Heart left ventricle (tissue), 16 donors: ENCODE measurements at regions not wholly inside any gene's neighbourhood (a gene's known extent, or its start where the extent isn't known, plus 50 kb on each side); places are given as distances from the start of the nearest gene placed in this dataset.

Source experiments
- ATAC-seq, 4 donors: fragments of 200-7000 bp; cut with Tn5 transposase; one replicate each; pipeline ENCODE4 v1.9.1; 2020 to 2022; ENCODE audit warnings: moderate library complexity in 4 of 4, mild to moderate bottlenecking in 3 of 4, moderate number of reproducible peaks in 1 of 4
- DNase-seq, 5 donors: peaks; one replicate each; pipeline ENCODE4 v3.0.0-alpha.2; 2020
- H3K27ac ChIP-seq, 12 donors: fragments of 200-600 bp; sonication (generic) in 4 of 12; one replicate each; pipeline versions ENCODE4 v1.5.0 to v1.8.0; 2016 to 2022; ENCODE audit warnings: mild to moderate bottlenecking in 2 of 12
- H3K27me3 ChIP-seq, 9 donors: fragments of 200-600 bp; sonication (generic) in 2 of 9; one replicate each; pipeline versions ENCODE4 v1.5.1 to v1.8.0; 2016 to 2022; ENCODE audit warnings: mild to moderate bottlenecking in 3 of 9
- H3K36me3 ChIP-seq, 9 donors: fragments of 200-600 bp; sonication (generic) in 2 of 9; one replicate each; pipeline versions ENCODE4 v1.5.0 to v1.8.0; 2018 to 2022; ENCODE audit warnings: mild to moderate bottlenecking in 2 of 9
- H3K4me1 ChIP-seq, 12 donors: fragments of 200-600 bp; sonication (generic) in 4 of 12; one replicate each; pipeline versions ENCODE4 v1.5.0 to v1.8.0; 2016 to 2022; ENCODE audit warnings: mild to moderate bottlenecking in 3 of 12
- H3K4me3 ChIP-seq, 12 donors: fragments of 200-600 bp; sonication (generic) in 4 of 12; one replicate each; pipeline versions ENCODE4 v1.5.0 to v1.8.0; 2017 to 2022; ENCODE audit warnings: mild to moderate bottlenecking in 9 of 12, moderate library complexity in 4 of 12
- H3K9me3 ChIP-seq, 12 donors: fragments of 200-600 bp; sonication (generic) in 4 of 12; one replicate each; pipeline versions ENCODE4 v1.5.0 to v1.8.0; 2016 to 2022; ENCODE audit warnings: mild to moderate bottlenecking in 1 of 12
- CTCF ChIP-seq, 12 donors: fragments of 200-600 bp; sonication (generic) in 4 of 12; IDR thresholded peaks; one replicate each; pipeline versions ENCODE4 v1.5.0 to v1.8.0; 2018 to 2022; ENCODE audit warnings: antibody characterized with exemption in 12 of 12, mild to moderate bottlenecking in 5 of 12
- POLR2A ChIP-seq, 2 donors: fragments of 450-650 bp; IDR thresholded peaks; one replicate each; pipeline ENCODE4 v1.6.1; 2017; ENCODE audit warnings: antibody characterized with exemption in 2 of 2, mild to moderate bottlenecking in 2 of 2, moderate library complexity in 2 of 2
- WGBS, 4 donors: extraction: QIAGEN DNeasy Blood & Tissue Kit in 2 of 4; methylation state at CpG; one replicate each; pipeline versions ENCODE4 v1.1.5 to v1.1.7; 2013 to 2018; 5-methylcytosine and 5-hydroxymethylcytosine counted together
- intact Hi-C, 10 donors: fragments of 100-400 bp; cut with DNase I; formaldehyde crosslinking; loops; one replicate each; pipeline versions ENCODE4 v1.11.1 to v1.14.2; 2022
- donor health status: ischemic (EF 13 %, LVEDD 7.1; RV severe dilation, severe dysfunction).
- donor health status: healthy with polysubstance abuse.
- donor health status: DM: no; HTN: yes; CAD: no.
- donor health status: DM: no; HTN: no; CAD: no.
- donor health status: ischemic (EF 25% LVEDD 6.9; RV normal size, moderate dysfunction).
- donor health status: ischemic (EF 25% LVEDD 5.7; RV mildly dilated, moderate dysfunction).
- donor health status: healthy.
- donor health status: DM: yes; HTN: yes; CAD: no.
- donor health status: ischemic (EF 35%, LVEDD 5.7; RV mildly dilated, moderate dysfunction).
- donor health status: nonischemic (EF 11% LVEDD 7.7; RV severe dilation, severe dysfunction).
- donor health status: DM: yes; HTN: yes; CAD: no.
- donor health status: PGD.
- donor health status: ischemic (EF 29% LVEDD 5.4; RV normal size, mild dysfunction).
- donor health status: nonischemic (EF 23%, LVEDD 6.1; RV moderate dilation, normal function).

DNA sequence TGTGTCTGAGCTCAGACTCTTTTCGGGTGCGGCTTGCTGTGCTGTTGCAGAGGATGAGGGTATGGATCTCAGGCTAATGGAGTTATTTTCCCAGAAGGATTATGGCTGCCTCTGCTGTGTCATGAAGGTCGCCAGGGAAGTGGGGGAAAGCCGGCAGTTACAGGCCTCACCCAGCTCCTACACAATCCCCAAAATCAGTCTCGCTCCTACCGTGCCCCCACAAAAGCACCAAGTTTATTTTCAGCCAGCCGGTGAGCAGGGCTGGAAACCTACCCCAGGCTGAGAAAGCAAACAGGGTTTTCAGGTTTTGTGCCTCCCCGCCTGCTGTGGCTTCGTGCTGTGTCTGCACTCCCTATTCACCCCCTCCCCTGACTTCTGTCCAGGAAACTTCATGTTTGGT, 113.3 kb downstream of the SLC24A2 start:
- ATAC-seq (no peak), DNase-seq (no peak)
- WGBS, 4 donors: 67 to 73% (median 70%) methylated on average over 8 to 9 of the region's 9 CpGs
- no peak overlapping the region for H3K27ac ChIP-seq
- H3K4me3 ChIP-seq: no peak overlapping the region
- no peaks in the 10 kb centered on the region for H3K27me3 ChIP-seq
- peaks cover 0 to 16% (median 0%) of the 10 kb centered on the region in 12 donors for H3K9me3 ChIP-seq
- intact Hi-C loops: no loop called here
- TF ChIP-seq CTCF (IDR thresholded peaks at IDR 0.05) (no peak), POLR2A (IDR thresholded peaks at IDR 0.05) (no peak)
- no peaks in the 10 kb centered on the region for H3K4me1 ChIP-seq
- H3K36me3 ChIP-seq: no peaks in the 10 kb centered on the region

DNA sequence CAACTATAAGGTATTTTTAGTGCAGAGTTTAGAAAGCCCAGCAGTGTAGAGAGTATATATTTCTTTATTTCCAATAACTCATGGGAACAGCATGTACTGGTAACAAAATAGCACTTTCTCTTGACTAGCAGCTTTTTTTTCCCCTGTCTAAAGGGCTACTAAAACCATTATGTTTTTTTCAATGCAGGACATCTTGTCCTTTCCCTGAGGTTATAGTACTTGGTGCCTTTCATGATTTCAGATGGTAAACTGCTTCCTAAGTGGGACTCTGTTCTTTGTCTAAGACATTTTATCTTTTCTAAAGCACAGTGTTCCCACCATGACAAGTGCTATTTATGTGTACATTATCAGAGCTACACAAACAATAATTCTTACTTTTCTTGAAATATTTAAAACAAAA, 122.3 kb downstream of the SLC24A2 start:
- TF ChIP-seq POLR2A (IDR thresholded peaks at IDR 0.05): no peak
- no peak for TF ChIP-seq CTCF (IDR thresholded peaks at IDR 0.05)
- H3K4me3 ChIP-seq: no peak overlapping the region
- no peak for DNase-seq
- ATAC-seq: no peak
- H3K27me3 ChIP-seq: peaks cover 0 to 4% (median 0%) of the 10 kb centered on the region in 9 donors
- no peaks in the 10 kb centered on the region for H3K36me3 ChIP-seq
- H3K27ac ChIP-seq: no peak overlapping the region
- intact Hi-C loops: no loop called here
- no peaks in the 10 kb centered on the region for H3K4me1 ChIP-seq
- no peaks in the 10 kb centered on the region for H3K9me3 ChIP-seq

- ATAC-seq (no peak), DNase-seq (no peak)
- Histone ChIP-seq H3K4me1 (no peaks in the 10 kb centered on the region), H3K9me3 (no peaks in the 10 kb centered on the region), H3K36me3 (no peaks in the 10 kb centered on the region), H3K4me3 (no peak overlapping the region), H3K27ac (no peak overlapping the region), H3K27me3 (peaks cover 0 to 4% (median 0%) of the 10 kb centered on the region in 9 donors)
- TF ChIP-seq POLR2A (IDR thresholded peaks at IDR 0.05) (no peak), CTCF (IDR thresholded peaks at IDR 0.05) (no peak)
- WGBS, 4 donors: 88 to 90% (median 89%) methylated on average over 9 of the region's 9 CpGs
- intact Hi-C loops: no loop called here
Measured at GRCh38 chr9:19665146-19665863, 123.5 kb downstream of the SLC24A2 start.

- Histone ChIP-seq H3K36me3 (no peaks in the 10 kb centered on the region), H3K4me1 (peaks cover 0 to 3% (median 0%) of the 10 kb centered on the region in 12 donors), H3K4me3 (no peak overlapping the region), H3K27ac (no peak overlapping the region), H3K27me3 (peaks cover 0 to 4% (median 0%) of the 10 kb centered on the region in 9 donors), H3K9me3 (no peaks in the 10 kb centered on the region)
- ATAC-seq (peak in 1 of 4 donors; percentile 31), DNase-seq (no peak)
- WGBS, 4 donors: 54 to 71% (median 57%) methylated on average over 3 of the region's 3 CpGs
- TF ChIP-seq POLR2A (IDR thresholded peaks at IDR 0.05) (no peak), CTCF (IDR thresholded peaks at IDR 0.05) (no peak)
- intact Hi-C loops: no loop called here
Measured at GRCh38 chr9:19663570-19663969, 125.3 kb downstream of the SLC24A2 start.
